HG02759 (cell line): ENCODE measurements at regions not wholly inside any gene's neighbourhood (a gene's known extent, or its start where the extent isn't known, plus 50 kb on each side); places are given as distances from the start of the nearest gene placed in this dataset.

Experiments used
- ATAC-seq: cut with Tn5 transposase; IDR thresholded peaks from one replicate; pipeline ENCODE4 v1.9.1; 2021; ENCODE audit warnings: mild to moderate bottlenecking, moderate library complexity; ENCODE audit not compliant: unreplicated experiment

DNA sequence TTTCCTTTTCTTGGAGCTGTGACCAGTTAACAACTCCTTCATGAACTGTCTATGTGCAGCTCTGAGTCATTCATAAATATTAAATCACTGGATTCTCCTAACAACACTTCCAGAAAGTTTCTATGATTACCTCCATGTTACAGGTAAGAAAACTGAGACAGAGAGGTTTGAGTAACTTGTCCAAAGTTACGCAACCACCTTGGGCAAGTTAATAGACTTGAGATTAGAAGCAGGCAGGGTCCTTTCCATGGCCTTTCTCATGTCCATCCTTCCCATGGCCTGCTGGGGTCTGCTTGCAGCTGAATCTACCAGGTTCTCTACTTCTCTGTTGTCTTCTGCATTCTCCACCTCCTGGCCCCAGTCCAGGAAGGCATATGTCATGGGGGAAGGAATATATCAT lies 648.8 kb upstream of the MKI67 start:
- no peak for ATAC-seq

DNA sequence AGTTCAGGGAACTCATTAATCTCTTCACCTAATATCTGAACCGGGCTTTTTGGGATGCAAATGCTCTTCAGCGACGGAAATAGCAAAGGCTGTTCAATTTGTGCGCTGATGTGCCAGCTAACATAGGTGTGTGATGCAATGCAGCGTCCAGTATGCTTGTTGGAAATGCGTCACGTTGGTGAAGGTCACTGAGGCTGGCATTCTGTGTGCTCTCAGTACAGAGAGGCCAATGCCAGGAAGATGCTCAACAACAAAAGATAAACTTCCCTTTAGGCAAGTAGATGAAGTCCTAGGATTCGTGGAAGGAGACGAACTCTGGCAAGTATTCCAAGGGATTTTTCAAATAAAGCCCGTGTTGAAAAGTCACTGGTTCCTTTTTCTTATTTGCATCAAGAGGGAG lies 649.5 kb upstream of the MKI67 start:
- no peak for ATAC-seq

DNA sequence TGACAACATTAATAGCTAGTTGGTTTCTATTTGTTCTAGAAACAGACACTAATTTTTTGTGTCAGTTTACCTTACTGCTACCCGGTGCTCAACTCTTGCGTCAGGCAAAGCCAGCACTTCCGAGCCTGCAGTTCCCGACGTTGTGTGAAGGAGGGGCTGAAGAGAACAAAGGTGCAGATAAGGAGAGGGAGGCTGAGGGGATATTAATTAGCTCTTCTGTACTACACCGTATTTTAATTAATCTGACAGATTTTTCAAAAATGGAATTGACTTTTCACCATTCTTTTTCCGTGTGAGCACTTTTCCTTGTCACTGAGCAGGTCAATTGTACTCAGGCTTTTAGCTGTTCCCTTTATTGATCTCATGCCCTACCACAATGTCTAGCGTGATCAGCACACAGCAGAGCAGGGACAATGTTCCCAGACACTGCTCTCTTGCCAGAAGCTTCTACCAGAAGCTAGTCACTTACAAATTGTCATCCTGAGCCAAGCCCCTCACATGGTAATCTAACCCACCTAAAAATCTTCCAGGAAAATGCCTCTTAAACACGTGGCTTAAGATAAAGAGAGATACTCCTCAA lies 650.5 kb upstream of the MKI67 start:
- ATAC-seq: no peak

- ATAC-seq: no peak
Observed at GRCh38 chr10:128777342-128777741, 651.1 kb upstream of the MKI67 start.

GRCh38 chr10:128779416-128779815 lies 653.2 kb upstream of the MKI67 start:
- ATAC-seq: no peak

DNA sequence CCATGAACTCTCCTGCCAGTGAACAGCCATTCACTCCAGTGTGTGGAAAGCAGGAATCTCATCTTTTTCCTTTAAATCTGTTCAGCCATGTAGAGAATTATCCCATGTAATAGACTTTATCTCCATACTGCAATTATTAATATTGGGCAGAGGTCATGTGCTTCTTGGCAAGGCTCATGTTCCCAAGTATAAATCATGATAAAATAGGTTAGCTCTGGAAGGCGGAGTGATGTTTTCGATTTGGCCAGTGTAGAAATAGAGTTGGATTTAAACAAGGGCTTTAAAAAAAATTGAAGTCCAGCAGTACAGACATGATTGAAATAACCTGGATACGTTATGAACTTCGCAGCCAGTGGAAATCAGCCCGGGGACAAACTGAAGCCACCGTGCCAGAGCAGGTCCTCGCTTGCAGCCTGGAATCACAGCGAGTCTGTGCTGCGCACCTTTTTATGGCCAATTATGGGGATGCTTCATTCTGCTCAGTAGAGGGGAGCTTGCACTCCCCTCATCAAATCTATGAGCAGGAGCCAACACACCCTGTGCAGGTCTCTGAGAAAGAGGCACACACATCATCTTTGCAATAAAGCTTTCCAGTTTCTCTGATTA lies 654.0 kb upstream of the MKI67 start:
- no peak for ATAC-seq

DNA sequence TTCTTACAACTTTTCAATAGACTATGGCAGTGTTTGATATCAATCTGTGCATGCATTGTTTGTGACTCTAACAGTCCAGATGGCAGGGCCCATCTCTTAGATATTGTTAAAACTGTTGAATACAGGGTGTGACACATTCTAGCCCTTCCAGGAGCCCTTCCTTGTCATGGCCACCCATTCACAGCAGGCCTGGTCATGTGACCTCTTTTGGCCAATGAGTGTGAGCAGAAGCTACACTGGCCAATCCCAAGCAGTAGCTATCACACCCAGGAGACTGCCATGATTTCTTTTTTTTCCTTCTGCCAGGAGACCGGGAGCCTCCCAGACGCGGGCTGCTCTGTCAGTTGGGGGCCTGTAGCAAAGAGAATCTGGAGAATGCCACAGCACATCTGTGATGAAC lies 655.4 kb upstream of the MKI67 start:
- ATAC-seq: no peak

DNA sequence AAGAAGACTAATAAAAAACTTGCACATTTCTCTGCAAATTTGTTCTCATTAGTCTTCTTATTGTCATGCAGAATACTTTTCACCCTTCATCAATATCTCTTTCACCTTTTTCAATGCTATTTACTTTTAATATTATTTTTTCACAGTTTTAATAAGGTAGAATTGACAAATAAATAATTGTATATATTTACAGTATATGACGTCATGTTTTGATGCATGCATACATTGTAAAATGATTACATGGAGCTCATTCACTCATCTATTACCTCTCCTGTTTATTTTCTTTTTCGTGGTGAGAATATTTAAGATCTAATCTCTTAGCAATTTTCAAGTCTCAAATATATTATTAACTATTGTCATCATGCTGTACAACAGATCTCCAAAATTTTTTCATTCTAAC lies 658.2 kb upstream of the MKI67 start:
- no peak for ATAC-seq

GRCh38 chr10:128792426-128793140 lies 666.4 kb upstream of the MKI67 start:
- ATAC-seq: no peak

GRCh38 chr10:128793726-128794655 lies 667.8 kb upstream of the MKI67 start:
- ATAC-seq: no peak

DNA sequence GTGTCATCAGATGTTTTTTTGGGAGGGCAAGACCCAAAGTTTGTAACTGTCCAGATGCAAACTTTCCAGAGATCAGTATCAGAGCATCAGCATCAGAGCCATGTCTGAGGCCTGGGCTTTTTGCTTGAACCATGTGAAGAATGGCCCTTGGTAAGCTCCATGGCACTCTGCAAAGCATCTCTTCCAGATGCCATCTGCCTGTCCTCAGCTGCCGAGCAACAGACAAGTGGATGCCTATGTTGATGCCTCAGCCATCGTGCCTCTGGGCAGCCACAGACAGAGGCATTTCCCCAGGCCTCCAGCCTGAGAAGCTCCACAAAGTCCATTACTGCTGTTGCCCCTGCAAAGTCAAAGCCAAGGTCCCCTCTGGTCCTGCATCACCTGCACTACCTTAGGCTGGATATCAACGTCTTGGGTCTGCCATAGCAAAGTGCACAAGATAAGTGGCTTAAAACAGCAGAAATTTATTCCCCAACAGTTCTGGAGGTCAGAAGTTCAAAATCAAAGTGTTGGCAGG lies 670.2 kb upstream of the MKI67 start:
- ATAC-seq: no peak

- no peak for ATAC-seq
Observed at GRCh38 chr10:128802062-128802461, 665.0 kb upstream of the MGMT start.

DNA sequence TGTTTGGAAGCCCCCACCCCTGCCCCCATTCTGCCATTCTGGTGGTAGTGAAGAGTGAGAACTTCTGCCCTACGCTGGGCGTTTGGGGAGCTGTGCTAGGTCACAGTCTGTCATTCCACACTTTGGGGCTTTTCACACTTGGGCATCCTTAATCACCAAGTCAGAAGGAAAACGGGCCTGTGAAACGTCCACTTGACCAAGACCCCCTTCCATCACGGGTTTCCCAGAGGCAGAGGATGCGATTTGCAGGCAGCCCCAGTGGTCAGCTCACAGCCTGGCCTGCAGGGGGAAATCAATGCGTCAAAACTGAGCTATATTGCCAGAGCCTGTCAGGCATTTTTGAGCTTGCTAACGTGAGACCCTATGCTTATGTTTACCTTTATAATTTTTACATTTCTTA lies 663.3 kb upstream of the MGMT start:
- no peak for ATAC-seq

GRCh38 chr10:128804411-128804810 lies 662.6 kb upstream of the MGMT start:
- ATAC-seq: no peak

GRCh38 chr10:128808921-128809440 lies 658.1 kb upstream of the MGMT start:
- no peak for ATAC-seq

GRCh38 chr10:128811511-128811910 lies 655.5 kb upstream of the MGMT start:
- no peak for ATAC-seq

GRCh38 chr10:128812000-128812399 lies 655.0 kb upstream of the MGMT start:
- ATAC-seq: no peak

DNA sequence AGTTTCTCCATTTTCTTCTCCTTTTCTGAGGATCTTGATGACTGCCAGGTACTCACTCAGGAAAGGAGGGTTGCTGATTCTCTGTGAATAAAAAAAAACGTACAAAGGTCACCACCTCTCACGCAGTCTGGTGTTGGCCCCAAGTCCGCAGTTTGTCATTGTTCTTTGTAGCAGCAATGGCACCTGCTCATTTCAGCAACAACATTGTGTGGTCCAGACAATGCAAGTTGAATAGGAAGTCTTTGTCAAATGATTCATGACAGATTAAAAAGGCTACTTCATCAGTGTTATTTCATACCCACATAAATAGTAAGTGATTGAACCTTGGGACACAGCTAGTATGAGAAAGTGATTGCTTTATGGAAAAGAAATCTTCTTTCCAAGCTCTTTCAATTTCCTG lies 653.5 kb upstream of the MGMT start:
- ATAC-seq: no peak

GRCh38 chr10:128814024-128814423 lies 653.0 kb upstream of the MGMT start:
- ATAC-seq: no peak

GRCh38 chr10:128814782-128815181 lies 652.3 kb upstream of the MGMT start:
- ATAC-seq: no peak

DNA sequence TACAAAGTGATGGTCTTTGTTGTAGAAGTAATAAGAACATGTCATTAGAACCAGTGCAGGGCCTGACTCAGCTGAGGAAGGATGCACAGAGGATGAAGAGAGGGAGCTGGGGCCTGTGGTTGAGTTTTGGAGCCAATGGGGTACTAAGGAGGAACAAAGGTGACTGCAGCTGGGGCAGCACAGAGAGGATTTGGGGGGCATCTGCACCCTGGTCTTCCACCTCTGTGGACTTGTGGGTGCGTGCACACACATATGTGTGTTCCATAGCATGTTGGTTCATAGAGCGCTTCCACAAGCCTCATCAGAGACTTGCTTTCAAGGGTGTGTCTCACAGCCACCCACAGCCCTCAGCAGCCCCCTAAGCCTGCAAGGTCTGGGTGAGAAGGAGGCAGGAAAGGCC lies 650.3 kb upstream of the MGMT start:
- ATAC-seq: no peak
